ENCODE measurements at regions not wholly inside any gene's neighbourhood (a gene's known extent, or its start where the extent isn't known, plus 50 kb on each side); places are given as distances from the start of the nearest gene placed in this dataset.

- no peak for TF ChIP-seq CTCF (IDR thresholded peaks at IDR 0.05; ENCODE audit: borderline replicate concordance, extremely low read depth, insufficient read depth)
- no peaks in the 10 kb centered on the region for H3K27me3 ChIP-seq (ENCODE audit: control insufficient read depth, insufficient read depth, low read length)
- no peak overlapping the region for H3K4me3 ChIP-seq (ENCODE audit: low read length in 3 of 3)
- H3K9ac ChIP-seq (ENCODE audit: low read length in 3 of 3), result no peak overlapping the region
- H3K27ac ChIP-seq (ENCODE audit: low read depth in 2 of 2, low read length in 2 of 2), result no peak overlapping the region
- no peaks in the 10 kb centered on the region for H3K36me3 ChIP-seq (ENCODE audit: control insufficient read depth in 2 of 3, insufficient read depth in 3 of 3, low read length in 3 of 3)
- no peak for FAIRE-seq
- DNase-seq, result no peak
- no peaks in the 10 kb centered on the region for H3K4me1 ChIP-seq (ENCODE audit: control insufficient read depth in 2 of 3, insufficient read depth in 2 of 3, low read depth in 1 of 3, low read length in 3 of 3)
- H3K9me3 ChIP-seq (ENCODE audit: control insufficient read depth in 2 of 3, insufficient read depth in 1 of 3, low read length in 3 of 3), result no peaks in the 10 kb centered on the region
- intact Hi-C loops (cut with DNase I), result no loop called here
Observed at GRCh38 chr4:32254216-32254615, 1534.0 kb downstream of the PCDH7 start.

- no peak for FAIRE-seq
- Histone ChIP-seq H3K9ac (ENCODE audit: low read length in 3 of 3) (no peak overlapping the region), H3K27me3 (ENCODE audit: control insufficient read depth, insufficient read depth, low read length) (no peaks in the 10 kb centered on the region), H3K4me3 (ENCODE audit: low read length in 3 of 3) (no peak overlapping the region), H3K36me3 (ENCODE audit: control insufficient read depth in 2 of 3, insufficient read depth in 3 of 3, low read length in 3 of 3) (no peaks in the 10 kb centered on the region), H3K4me1 (ENCODE audit: control insufficient read depth in 2 of 3, insufficient read depth in 2 of 3, low read depth in 1 of 3, low read length in 3 of 3) (no peaks in the 10 kb centered on the region), H3K9me3 (ENCODE audit: control insufficient read depth in 2 of 3, insufficient read depth in 1 of 3, low read length in 3 of 3) (no peaks in the 10 kb centered on the region), H3K27ac (ENCODE audit: low read depth in 2 of 2, low read length in 2 of 2) (no peak overlapping the region)
- intact Hi-C loops (cut with DNase I), result no loop called here
- DNase-seq, result no peak
- TF ChIP-seq CTCF (IDR thresholded peaks at IDR 0.05; ENCODE audit: borderline replicate concordance, extremely low read depth, insufficient read depth), result no peak
Observed at GRCh38 chr4:32258986-32259385, 1538.8 kb downstream of the PCDH7 start.

- H3K9me3 ChIP-seq (ENCODE audit: control insufficient read depth in 2 of 3, insufficient read depth in 1 of 3, low read length in 3 of 3), result no peaks in the 10 kb centered on the region
- FAIRE-seq, result no peak
Observed at GRCh38 chr4:32261196-32261595, 1541.0 kb downstream of the PCDH7 start.

More at GRCh38 chr4:32261196-32261595, 1541.0 kb downstream of the PCDH7 start:
- H3K4me1 ChIP-seq (ENCODE audit: control insufficient read depth in 2 of 3, insufficient read depth in 2 of 3, low read depth in 1 of 3, low read length in 3 of 3), result no peaks in the 10 kb centered on the region
- H3K36me3 ChIP-seq (ENCODE audit: control insufficient read depth in 2 of 3, insufficient read depth in 3 of 3, low read length in 3 of 3), result no peaks in the 10 kb centered on the region
- H3K27me3 ChIP-seq (ENCODE audit: control insufficient read depth, insufficient read depth, low read length), result no peaks in the 10 kb centered on the region
- no peak for TF ChIP-seq CTCF (IDR thresholded peaks at IDR 0.05; ENCODE audit: borderline replicate concordance, extremely low read depth, insufficient read depth)
- no peak for DNase-seq
- H3K9ac ChIP-seq (ENCODE audit: low read length in 3 of 3), result no peak overlapping the region
- no peak overlapping the region for H3K4me3 ChIP-seq (ENCODE audit: low read length in 3 of 3)
- H3K27ac ChIP-seq (ENCODE audit: low read depth in 2 of 2, low read length in 2 of 2), result no peak overlapping the region
- intact Hi-C loops (cut with DNase I), result no loop called here

Measured in kidney (tissue), 13 donors.